ENCODE measurements at regions not wholly inside any gene's neighbourhood (a gene's known extent, or its start where the extent isn't known, plus 50 kb on each side); places are given as distances from the start of the nearest gene placed in this dataset.

DNA sequence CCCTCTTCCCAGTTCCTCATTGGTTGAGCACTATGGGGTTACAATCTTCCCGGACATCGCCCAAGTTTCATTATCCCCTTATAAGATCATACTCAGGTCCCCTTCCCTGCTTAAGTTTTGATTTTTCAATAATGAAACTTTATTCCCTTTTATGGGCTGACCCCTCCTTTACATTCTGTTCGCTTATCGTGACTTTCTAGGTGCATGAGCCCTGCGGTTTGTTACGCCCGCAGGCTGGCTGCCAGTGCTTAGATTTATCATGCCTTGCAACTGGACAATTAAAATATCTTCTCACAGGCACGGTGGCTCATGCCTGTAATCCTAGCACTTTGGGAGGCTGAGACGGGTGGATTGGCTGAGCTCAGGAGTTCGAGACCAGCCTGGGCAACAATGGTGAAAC lies 127.9 kb upstream of the FER start:
- H3K4me3 ChIP-seq (ENCODE audit: low read length) = no peak overlapping the region
- H2AFZ ChIP-seq (ENCODE audit: low read length) = no peak overlapping the region
- TF ChIP-seq, protein P1, sequence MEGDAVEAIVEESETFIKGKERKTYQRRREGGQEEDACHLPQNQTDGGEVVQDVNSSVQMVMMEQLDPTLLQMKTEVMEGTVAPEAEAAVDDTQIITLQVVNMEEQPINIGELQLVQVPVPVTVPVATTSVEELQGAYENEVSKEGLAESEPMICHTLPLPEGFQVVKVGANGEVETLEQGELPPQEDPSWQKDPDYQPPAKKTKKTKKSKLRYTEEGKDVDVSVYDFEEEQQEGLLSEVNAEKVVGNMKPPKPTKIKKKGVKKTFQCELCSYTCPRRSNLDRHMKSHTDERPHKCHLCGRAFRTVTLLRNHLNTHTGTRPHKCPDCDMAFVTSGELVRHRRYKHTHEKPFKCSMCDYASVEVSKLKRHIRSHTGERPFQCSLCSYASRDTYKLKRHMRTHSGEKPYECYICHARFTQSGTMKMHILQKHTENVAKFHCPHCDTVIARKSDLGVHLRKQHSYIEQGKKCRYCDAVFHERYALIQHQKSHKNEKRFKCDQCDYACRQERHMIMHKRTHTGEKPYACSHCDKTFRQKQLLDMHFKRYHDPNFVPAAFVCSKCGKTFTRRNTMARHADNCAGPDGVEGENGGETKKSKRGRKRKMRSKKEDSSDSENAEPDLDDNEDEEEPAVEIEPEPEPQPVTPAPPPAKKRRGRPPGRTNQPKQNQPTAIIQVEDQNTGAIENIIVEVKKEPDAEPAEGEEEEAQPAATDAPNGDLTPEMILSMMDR (IDR thresholded peaks at IDR 0.05; ENCODE audit: low read length) = no peak
- TF ChIP-seq EZH2 (optimal IDR thresholded peaks at IDR 0.05; ENCODE audit: low read depth, low read length) = no peak
- no peak for TF ChIP-seq EZH2phosphoT487 (IDR thresholded peaks at IDR 0.05; ENCODE audit: low read length)
- no peak for DNase-seq
- H3K79me2 ChIP-seq (ENCODE audit: low read length) = no peaks in the 10 kb centered on the region
- no peaks in the 10 kb centered on the region for H3K9me2 ChIP-seq (replicated peaks; ENCODE audit: insufficient read depth, low read length)
- no peak overlapping the region for H3K27ac ChIP-seq (ENCODE audit: low read length)
- H3K4me1 ChIP-seq (ENCODE audit: low read length) = no peaks in the 10 kb centered on the region
- H3F3A ChIP-seq (ENCODE audit: insufficient read depth, low read length) = no peaks in the 10 kb centered on the region
- no peaks in the 10 kb centered on the region for H3K36me3 ChIP-seq (replicated peaks; ENCODE audit: insufficient read depth, low read length)
- H3K9me3 ChIP-seq (replicated peaks; ENCODE audit: insufficient read depth, low read length) = no peaks in the 10 kb centered on the region
- H3K27me3 ChIP-seq (replicated peaks; ENCODE audit: insufficient read depth, low read length) = no peaks in the 10 kb centered on the region
- H3K4me2 ChIP-seq (ENCODE audit: low read depth, low read length) = no peak overlapping the region
- H3K9ac ChIP-seq (ENCODE audit: low read length) = no peak overlapping the region
- H4K20me1 ChIP-seq (ENCODE audit: insufficient read depth, low read length) = no peaks in the 10 kb centered on the region

DNA sequence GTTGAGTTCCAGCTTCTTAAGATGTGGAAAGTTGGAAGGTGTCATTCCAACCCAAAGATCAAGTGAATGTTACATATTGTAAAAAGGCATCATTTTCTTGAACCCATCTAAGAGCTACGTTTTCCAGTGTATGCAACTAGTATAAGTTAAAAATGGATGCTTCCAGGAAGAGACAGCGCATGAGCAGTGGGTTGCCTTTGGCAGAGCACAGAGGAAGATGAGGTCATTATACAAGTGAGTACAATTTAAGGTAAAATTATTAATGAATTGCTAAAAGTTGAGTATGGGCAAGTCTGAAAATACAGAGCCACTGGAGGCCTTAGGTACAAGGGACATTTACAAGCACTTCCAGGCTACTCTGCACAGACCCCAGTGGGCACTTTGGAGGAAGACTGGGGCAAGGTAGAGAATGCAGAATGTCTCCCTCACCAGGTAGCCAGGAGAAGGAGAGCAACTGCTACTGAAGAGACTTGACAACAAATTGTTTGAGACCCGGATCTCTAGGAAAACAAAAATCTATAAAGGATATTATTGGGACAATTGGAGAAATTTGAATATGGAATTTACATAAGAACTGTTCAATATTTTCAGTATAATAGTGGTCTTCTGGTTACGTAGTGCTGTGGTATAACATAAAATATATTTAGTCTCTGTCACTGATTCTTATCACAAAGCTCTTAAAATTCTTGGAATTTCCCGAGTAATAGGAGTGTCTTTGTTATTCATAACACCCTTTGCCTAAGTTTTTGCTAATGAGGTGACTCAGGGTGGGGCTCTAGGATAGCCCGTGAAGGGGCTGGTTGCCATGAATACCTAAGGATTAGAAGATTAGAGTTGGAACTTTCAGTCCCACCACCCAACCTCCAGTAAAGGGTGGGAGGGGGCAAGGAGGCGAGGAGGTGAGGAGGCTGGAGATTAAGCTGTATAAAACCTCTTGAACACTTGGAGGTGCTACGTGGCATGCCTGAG lies 129.9 kb upstream of the FER start:
- DNase-seq = no peak
- Histone ChIP-seq H3K27ac (ENCODE audit: low read length) (no peak overlapping the region), H4K20me1 (ENCODE audit: insufficient read depth, low read length) (no peaks in the 10 kb centered on the region), H3K9me2 (replicated peaks; ENCODE audit: insufficient read depth, low read length) (no peaks in the 10 kb centered on the region), H3K9ac (ENCODE audit: low read length) (no peak overlapping the region), H3K4me2 (ENCODE audit: low read depth, low read length) (no peak overlapping the region), H3K9me3 (replicated peaks; ENCODE audit: insufficient read depth, low read length) (no peaks in the 10 kb centered on the region), H3K4me3 (ENCODE audit: low read length) (no peak overlapping the region), H3K36me3 (replicated peaks; ENCODE audit: insufficient read depth, low read length) (no peaks in the 10 kb centered on the region), H3K4me1 (ENCODE audit: low read length) (no peaks in the 10 kb centered on the region), H2AFZ (ENCODE audit: low read length) (no peak overlapping the region), H3K27me3 (replicated peaks; ENCODE audit: insufficient read depth, low read length) (no peaks in the 10 kb centered on the region), H3F3A (ENCODE audit: insufficient read depth, low read length) (no peaks in the 10 kb centered on the region), H3K79me2 (ENCODE audit: low read length) (no peaks in the 10 kb centered on the region)
- TF ChIP-seq EZH2 (optimal IDR thresholded peaks at IDR 0.05; ENCODE audit: low read depth, low read length) (no peak), EZH2phosphoT487 (IDR thresholded peaks at IDR 0.05; ENCODE audit: low read length) (no peak)
- TF ChIP-seq, protein P1 (IDR thresholded peaks at IDR 0.05; ENCODE audit: low read length) = no peak

DNA sequence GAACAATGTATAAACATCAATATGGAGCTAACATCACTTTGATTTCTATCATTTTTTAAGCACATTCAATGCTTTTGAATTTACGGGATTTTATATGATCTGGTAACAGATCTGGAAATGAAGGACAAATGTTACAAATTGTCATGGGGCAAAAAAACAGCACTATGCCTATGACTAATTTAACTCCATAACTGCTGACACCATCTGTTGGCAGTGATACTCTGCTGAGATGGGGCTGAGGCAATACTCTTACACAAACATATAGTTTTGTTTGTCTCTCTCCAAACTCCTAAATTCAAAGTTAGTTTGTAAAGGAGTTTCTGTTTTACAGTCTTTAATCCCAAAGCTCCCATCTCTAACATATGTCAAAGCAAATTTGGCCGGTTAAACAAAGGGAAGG lies 132.5 kb upstream of the FER start:
- H3K9me3 ChIP-seq (replicated peaks; ENCODE audit: insufficient read depth, low read length) = no peaks in the 10 kb centered on the region
- no peak overlapping the region for H3K4me3 ChIP-seq (ENCODE audit: low read length)
- TF ChIP-seq, protein P1 (IDR thresholded peaks at IDR 0.05; ENCODE audit: low read length) = no peak
- TF ChIP-seq EZH2phosphoT487 (IDR thresholded peaks at IDR 0.05; ENCODE audit: low read length) (no peak), EZH2 (optimal IDR thresholded peaks at IDR 0.05; ENCODE audit: low read depth, low read length) (no peak)
- H2AFZ ChIP-seq (ENCODE audit: low read length) = no peak overlapping the region
- no peaks in the 10 kb centered on the region for H3K4me1 ChIP-seq (ENCODE audit: low read length)
- no peaks in the 10 kb centered on the region for H3K9me2 ChIP-seq (replicated peaks; ENCODE audit: insufficient read depth, low read length)
- no peaks in the 10 kb centered on the region for H3F3A ChIP-seq (ENCODE audit: insufficient read depth, low read length)
- no peak overlapping the region for H3K4me2 ChIP-seq (ENCODE audit: low read depth, low read length)
- no peak overlapping the region for H3K27ac ChIP-seq (ENCODE audit: low read length)
- no peaks in the 10 kb centered on the region for H3K36me3 ChIP-seq (replicated peaks; ENCODE audit: insufficient read depth, low read length)
- H3K9ac ChIP-seq (ENCODE audit: low read length) = no peak overlapping the region
- H4K20me1 ChIP-seq (ENCODE audit: insufficient read depth, low read length) = no peaks in the 10 kb centered on the region
- no peak for DNase-seq
- H3K27me3 ChIP-seq (replicated peaks; ENCODE audit: insufficient read depth, low read length) = no peaks in the 10 kb centered on the region
- no peaks in the 10 kb centered on the region for H3K79me2 ChIP-seq (ENCODE audit: low read length)
